HEK293 (cell line): ENCODE measurements at regions not wholly inside any gene's neighbourhood (a gene's known extent, or its start where the extent isn't known, plus 50 kb on each side); places are given as distances from the start of the nearest gene placed in this dataset.

Source experiments
- CTCF ChIA-PET: fragments of 350-600 bp; formaldehyde crosslinking; extraction: SDS; loops from one replicate; lab custom pipeline; 2021; ENCODE audit warnings: antibody characterized with exemption; lab: Yijun Ruan, JAX
- POLR2A ChIA-PET: fragments of 300-600 bp; formaldehyde crosslinking; extraction: SDS; loops from one replicate; lab custom pipeline; 2020; ENCODE audit warnings: antibody characterized with exemption, inconsistent platforms; lab: Yijun Ruan, JAX
- H3K27ac ChIP-seq: fragments of 200-500 bp; sonication (Bioruptor generic); 2 replicates; pipeline ENCODE4 v1.5.1; 2014; ENCODE audit warnings: low read depth, low read length, control low read depth, inconsistent platforms; ENCODE audit errors: extremely low read depth
- H3K36me3 ChIP-seq, 2 experiments: fragments of 200-500 bp in 1 of 2; sonication (Bioruptor generic) in 1 of 2; 1 replicate in 1 of 2; 2 replicates in 1 of 2; pipeline ENCODE4 v1.5.1; 2014 to 2017; ENCODE audit warnings: inconsistent platforms in 2 of 2, low read length in 2 of 2; ENCODE audit not compliant: control insufficient read depth in 2 of 2, insufficient read depth in 1 of 2
- H3K4me1 ChIP-seq: fragments of 200-500 bp; sonication (Bioruptor generic); 2 replicates; pipeline ENCODE4 v1.5.1; 2014; ENCODE audit warnings: mild to moderate bottlenecking, low read length, inconsistent platforms; ENCODE audit not compliant: control insufficient read depth, insufficient read depth
- H3K4me3 ChIP-seq: 2 replicates; pipeline ENCODE4 v1.5.1; 2011; ENCODE audit warnings: low read depth, mild to moderate bottlenecking, control low read depth, low read length, moderate library complexity
- H3K9me3 ChIP-seq: fragments of 200-500 bp; sonication (Bioruptor generic); 2 replicates; pipeline ENCODE4 v1.5.1; 2014; ENCODE audit warnings: low read depth, low read length, inconsistent platforms; ENCODE audit not compliant: control insufficient read depth, insufficient read depth
- HOXD13 ChIP-seq: sonication (generic); formaldehyde crosslinking; IDR thresholded peaks from 2 replicates; pipeline ENCODE4 v1.8.0; 2022; ENCODE audit warnings: missing genetic modification reagents, borderline replicate concordance
- KLF1 ChIP-seq: fragments of 450-650 bp; formaldehyde crosslinking; IDR thresholded peaks from 2 replicates; pipeline ENCODE4 v1.5.1; 2016; ENCODE audit warnings: missing biosample characterization, missing genetic modification characterization
- TRIM28 ChIP-seq: IDR thresholded peaks from 2 replicates; pipeline ENCODE4 v1.6.1; 2011; ENCODE audit warnings: low read length, control low read depth, borderline replicate concordance
- YY1 ChIP-seq: fragments of 450-650 bp; formaldehyde crosslinking; IDR thresholded peaks from 2 replicates; pipeline ENCODE4 v1.5.1; 2018; ENCODE audit warnings: missing biosample characterization, missing genetic modification characterization
- ZBTB17 ChIP-seq: fragments of 450-650 bp; formaldehyde crosslinking; IDR thresholded peaks from 2 replicates; pipeline ENCODE4 v1.5.1; 2016; ENCODE audit warnings: missing biosample characterization, missing genetic modification characterization
- ZEB2 ChIP-seq: fragments of 450-650 bp; formaldehyde crosslinking; IDR thresholded peaks from 2 replicates; pipeline ENCODE4 v1.5.1; 2016; ENCODE audit warnings: missing biosample characterization, missing genetic modification characterization
- ZNF16 ChIP-seq: fragments of 450-650 bp; formaldehyde crosslinking; IDR thresholded peaks from 2 replicates; pipeline ENCODE4 v1.5.1; 2016; ENCODE audit warnings: low read depth, missing biosample characterization, missing genetic modification characterization
- ZNF311 ChIP-seq: fragments of 450-650 bp; formaldehyde crosslinking; IDR thresholded peaks from 2 replicates; pipeline ENCODE4 v1.5.1; 2017; ENCODE audit warnings: missing biosample characterization, missing genetic modification characterization, borderline replicate concordance
- ZNF416 ChIP-seq: fragments of 450-650 bp; formaldehyde crosslinking; IDR thresholded peaks from 2 replicates; pipeline ENCODE4 v1.5.1; 2016; ENCODE audit warnings: missing biosample characterization, missing genetic modification characterization
- ZNF510 ChIP-seq: fragments of 450-650 bp; formaldehyde crosslinking; IDR thresholded peaks from 2 replicates; pipeline ENCODE4 v1.5.1; 2018; ENCODE audit warnings: mild to moderate bottlenecking, missing genetic modification characterization, missing biosample characterization; ENCODE audit not compliant: insufficient replicate concordance
- ZNF544 ChIP-seq: fragments of 450-650 bp; formaldehyde crosslinking; IDR thresholded peaks from 2 replicates; pipeline ENCODE4 v1.5.0; 2017; ENCODE audit warnings: missing biosample characterization, missing genetic modification characterization
- ZNF621 ChIP-seq: fragments of 450-650 bp; formaldehyde crosslinking; IDR thresholded peaks from 2 replicates; pipeline ENCODE4 v1.5.1; 2017; ENCODE audit warnings: missing biosample characterization, missing genetic modification characterization
- ZNF639 ChIP-seq: fragments of 450-650 bp; formaldehyde crosslinking; IDR thresholded peaks from 2 replicates; pipeline ENCODE4 v1.5.1; 2016; ENCODE audit warnings: missing biosample characterization, missing genetic modification characterization
- ZNF692 ChIP-seq: fragments of 450-650 bp; formaldehyde crosslinking; IDR thresholded peaks from 2 replicates; pipeline ENCODE4 v1.5.1; 2016; ENCODE audit warnings: missing biosample characterization, missing genetic modification characterization
- ZNF701 ChIP-seq: fragments of 450-650 bp; formaldehyde crosslinking; IDR thresholded peaks from 2 replicates; pipeline ENCODE4 v1.5.1; 2016; ENCODE audit warnings: missing biosample characterization, missing genetic modification characterization
- ZNF830 ChIP-seq: fragments of 450-650 bp; IDR thresholded peaks from 2 replicates; pipeline ENCODE4 v1.5.0; 2018; ENCODE audit warnings: missing biosample characterization, missing genetic modification characterization, low read depth, mild to moderate bottlenecking, moderate library complexity
- TF ChIP-seq, protein P1 (sequence below): fragments of 450-650 bp; formaldehyde crosslinking; IDR thresholded peaks from 2 replicates; pipeline ENCODE4 v1.5.1; 2017; ENCODE audit warnings: missing biosample characterization, missing genetic modification characterization
- TF ChIP-seq, protein P2 (sequence below): fragments of 450-650 bp; formaldehyde crosslinking; IDR thresholded peaks from 2 replicates; pipeline ENCODE4 v1.5.1; 2016; ENCODE audit warnings: missing biosample characterization, missing genetic modification characterization
- TF ChIP-seq, protein P3 (sequence below): fragments of 450-650 bp; formaldehyde crosslinking; IDR thresholded peaks from 2 replicates; pipeline ENCODE4 v1.5.1; 2016; ENCODE audit warnings: missing biosample characterization, missing genetic modification characterization
- TF ChIP-seq, protein P4 (sequence below): IDR thresholded peaks from 2 replicates; pipeline ENCODE4 v1.6.1; 2011; ENCODE audit warnings: mild to moderate bottlenecking, low read depth, low read length, borderline replicate concordance

DNA sequence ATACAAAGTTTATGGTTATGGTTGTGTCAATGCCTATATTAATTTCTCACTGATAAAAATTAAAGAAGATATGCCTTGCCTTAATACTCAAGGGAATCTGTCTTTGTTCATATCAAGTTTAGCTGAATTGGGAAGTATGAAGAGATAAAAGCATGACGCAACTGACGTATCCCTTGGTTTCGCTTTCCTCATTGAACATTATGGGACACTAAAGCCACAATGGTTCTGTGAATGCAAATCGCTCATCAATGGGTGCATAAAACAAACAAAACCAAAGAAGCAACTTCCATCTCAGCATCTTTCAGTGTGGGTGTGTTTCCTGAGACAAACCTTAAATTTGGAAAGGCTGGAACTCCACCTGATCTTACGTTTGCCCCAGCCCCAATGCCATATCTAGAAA, 108.2 kb downstream of the NPIPB5 start:
- no peaks in the 10 kb centered on the region for H3K4me1 ChIP-seq
- TF ChIP-seq, protein P1, sequence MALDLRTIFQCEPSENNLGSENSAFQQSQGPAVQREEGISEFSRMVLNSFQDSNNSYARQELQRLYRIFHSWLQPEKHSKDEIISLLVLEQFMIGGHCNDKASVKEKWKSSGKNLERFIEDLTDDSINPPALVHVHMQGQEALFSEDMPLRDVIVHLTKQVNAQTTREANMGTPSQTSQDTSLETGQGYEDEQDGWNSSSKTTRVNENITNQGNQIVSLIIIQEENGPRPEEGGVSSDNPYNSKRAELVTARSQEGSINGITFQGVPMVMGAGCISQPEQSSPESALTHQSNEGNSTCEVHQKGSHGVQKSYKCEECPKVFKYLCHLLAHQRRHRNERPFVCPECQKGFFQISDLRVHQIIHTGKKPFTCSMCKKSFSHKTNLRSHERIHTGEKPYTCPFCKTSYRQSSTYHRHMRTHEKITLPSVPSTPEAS (tag by site-specific recombination), result no peak
- no peak for TF ChIP-seq ZNF830 (tag by site-specific recombination)
- no peak for TF ChIP-seq ZBTB17 (tag by site-specific recombination)
- no peak for TF ChIP-seq ZNF621
- no peak for TF ChIP-seq KLF1 (tag by site-specific recombination)
- TF ChIP-seq ZNF416, result no peak
- TF ChIP-seq ZNF639 (tag by site-specific recombination), result no peak
- TF ChIP-seq ZEB2, result no peak
- no peak for TF ChIP-seq ZNF311 (tag by site-specific recombination)
- TF ChIP-seq ZNF692 (tag by site-specific recombination), result no peak
- TF ChIP-seq, all 188 proteins: peak for 0
- Histone ChIP-seq H3K27ac (no peak overlapping the region), H3K9me3 (no peaks in the 10 kb centered on the region), H3K4me3 (no peak overlapping the region), H3K36me3 (no peaks in the 10 kb centered on the region)
- CTCF ChIA-PET, result interaction anchor here (0.6 kb wide), 1 partner anchor 306 kb away, joined by 3 read pairs; no protein-coding TSS in a partner anchor
- POLR2A ChIA-PET, result interaction anchor here (0.6 kb wide), 1 partner anchor 323 kb away, joined by 4 read pairs; no protein-coding TSS in a partner anchor

DNA sequence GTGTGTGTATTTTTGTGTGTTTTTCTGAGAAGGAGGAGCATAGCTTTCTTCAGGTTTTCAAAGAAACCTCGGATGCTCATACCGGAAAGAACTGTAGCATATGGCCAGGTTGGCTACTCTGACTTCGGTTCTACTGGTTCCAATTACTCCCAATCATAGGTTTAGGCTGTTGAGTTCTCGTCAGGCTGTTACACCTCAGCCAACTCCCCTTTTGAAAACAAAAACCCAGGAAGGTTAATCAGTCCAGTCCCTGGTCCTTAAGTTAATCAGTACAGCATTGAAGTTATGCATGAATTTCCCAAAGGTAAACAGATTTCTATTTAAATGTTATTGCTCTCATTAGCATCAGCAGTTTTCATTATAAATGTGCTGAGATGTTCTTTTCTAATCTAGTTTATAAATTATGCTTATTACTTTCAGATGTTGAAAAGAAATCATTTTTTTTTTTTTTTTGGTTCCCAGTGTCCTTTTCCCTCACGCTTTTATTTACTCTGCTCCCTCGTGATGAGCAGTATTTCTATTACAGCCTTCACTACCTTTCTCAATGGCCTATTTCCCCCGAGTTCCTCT, 111.0 kb downstream of the NPIPB5 start:
- Histone ChIP-seq H3K9me3 (no peaks in the 10 kb centered on the region), H3K36me3 (no peaks in the 10 kb centered on the region), H3K27ac (no peak overlapping the region), H3K4me1 (no peaks in the 10 kb centered on the region), H3K4me3 (no peak overlapping the region)
- ChIA-PET CTCF (no interaction called here), POLR2A (no interaction called here)
- no peak for TF ChIP-seq TRIM28

- TF ChIP-seq HOXD13 (CRISPR knock-in tag) (no peak), ZNF544 (tag by site-specific recombination) (no peak), ZNF16 (tag by site-specific recombination) (no peak), YY1 (tag by site-specific recombination) (no peak), ZNF510 (tag by site-specific recombination) (no peak), ZNF701 (tag by site-specific recombination) (no peak)
- TF ChIP-seq, protein P2, sequence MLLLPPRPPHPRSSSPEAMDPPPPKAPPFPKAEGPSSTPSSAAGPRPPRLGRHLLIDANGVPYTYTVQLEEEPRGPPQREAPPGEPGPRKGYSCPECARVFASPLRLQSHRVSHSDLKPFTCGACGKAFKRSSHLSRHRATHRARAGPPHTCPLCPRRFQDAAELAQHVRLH, result no peak
- TF ChIP-seq, protein P3, sequence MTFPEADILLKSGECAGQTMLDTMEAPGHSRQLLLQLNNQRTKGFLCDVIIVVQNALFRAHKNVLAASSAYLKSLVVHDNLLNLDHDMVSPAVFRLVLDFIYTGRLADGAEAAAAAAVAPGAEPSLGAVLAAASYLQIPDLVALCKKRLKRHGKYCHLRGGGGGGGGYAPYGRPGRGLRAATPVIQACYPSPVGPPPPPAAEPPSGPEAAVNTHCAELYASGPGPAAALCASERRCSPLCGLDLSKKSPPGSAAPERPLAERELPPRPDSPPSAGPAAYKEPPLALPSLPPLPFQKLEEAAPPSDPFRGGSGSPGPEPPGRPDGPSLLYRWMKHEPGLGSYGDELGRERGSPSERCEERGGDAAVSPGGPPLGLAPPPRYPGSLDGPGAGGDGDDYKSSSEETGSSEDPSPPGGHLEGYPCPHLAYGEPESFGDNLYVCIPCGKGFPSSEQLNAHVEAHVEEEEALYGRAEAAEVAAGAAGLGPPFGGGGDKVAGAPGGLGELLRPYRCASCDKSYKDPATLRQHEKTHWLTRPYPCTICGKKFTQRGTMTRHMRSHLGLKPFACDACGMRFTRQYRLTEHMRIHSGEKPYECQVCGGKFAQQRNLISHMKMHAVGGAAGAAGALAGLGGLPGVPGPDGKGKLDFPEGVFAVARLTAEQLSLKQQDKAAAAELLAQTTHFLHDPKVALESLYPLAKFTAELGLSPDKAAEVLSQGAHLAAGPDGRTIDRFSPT (tag by site-specific recombination), result no peak
- TF ChIP-seq, protein P1 (tag by site-specific recombination), result no peak
- TF ChIP-seq, protein P4, sequence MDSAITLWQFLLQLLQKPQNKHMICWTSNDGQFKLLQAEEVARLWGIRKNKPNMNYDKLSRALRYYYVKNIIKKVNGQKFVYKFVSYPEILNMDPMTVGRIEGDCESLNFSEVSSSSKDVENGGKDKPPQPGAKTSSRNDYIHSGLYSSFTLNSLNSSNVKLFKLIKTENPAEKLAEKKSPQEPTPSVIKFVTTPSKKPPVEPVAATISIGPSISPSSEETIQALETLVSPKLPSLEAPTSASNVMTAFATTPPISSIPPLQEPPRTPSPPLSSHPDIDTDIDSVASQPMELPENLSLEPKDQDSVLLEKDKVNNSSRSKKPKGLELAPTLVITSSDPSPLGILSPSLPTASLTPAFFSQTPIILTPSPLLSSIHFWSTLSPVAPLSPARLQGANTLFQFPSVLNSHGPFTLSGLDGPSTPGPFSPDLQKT, result no peak
- no peak overlapping the region for H3K4me3 ChIP-seq
- H3K27ac ChIP-seq, result no peak overlapping the region
- H3K36me3 ChIP-seq, result no peaks in the 10 kb centered on the region
- ChIA-PET CTCF (no interaction called here), POLR2A (no interaction called here)
- H3K9me3 ChIP-seq, result no peaks in the 10 kb centered on the region
- H3K4me1 ChIP-seq, result no peaks in the 10 kb centered on the region
Observed at GRCh38 chr16:22622703-22623102, 112.0 kb downstream of the NPIPB5 start.
